SK-N-SH treated with all-trans-retinoic acid at 6 μM for 48 hours (cell line): ENCODE measurements at regions not wholly inside any gene's neighbourhood (a gene's known extent, or its start where the extent isn't known, plus 50 kb on each side); places are given as distances from the start of the nearest gene placed in this dataset.

Experiments
- ATAC-seq: fragments of 200-7000 bp; cut with Tn5 transposase; 3 replicates; pipeline ENCODE4 v1.9.1; 2020; ENCODE audit warnings: mild to moderate bottlenecking, moderate library complexity
- ARNTL ChIP-seq: fragments of 450-650 bp; formaldehyde crosslinking; IDR thresholded peaks from 2 replicates; pipeline ENCODE4 v1.5.0; 2020; ENCODE audit warnings: low read depth, mild to moderate bottlenecking, moderate library complexity, borderline replicate concordance
- BACH2 ChIP-seq: fragments of 250-450 bp; sonication (Bioruptor Pico); IDR thresholded peaks from 2 replicates; pipeline ENCODE4 v1.9.0; 2021; ENCODE audit warnings: mild to moderate bottlenecking, borderline replicate concordance
- CSDC2 ChIP-seq: fragments of 250-450 bp; sonication (Bioruptor Pico); IDR thresholded peaks from 2 replicates; pipeline ENCODE4 v1.5.0; 2020; ENCODE audit warnings: mild to moderate bottlenecking, moderate library complexity
- ESRRG ChIP-seq: fragments of 250-450 bp; sonication (Bioruptor Pico); IDR thresholded peaks from 2 replicates; pipeline ENCODE4 v1.6.1; 2021; ENCODE audit warnings: mild to moderate bottlenecking
- GLIS3 ChIP-seq: fragments of 250-450 bp; sonication (Bioruptor Pico); IDR thresholded peaks from 2 replicates; pipeline ENCODE4 v1.5.0; 2020; ENCODE audit warnings: mild to moderate bottlenecking, moderate library complexity
- ISL1 ChIP-seq: fragments of 250-450 bp; sonication (Bioruptor Pico); IDR thresholded peaks from 2 replicates; pipeline ENCODE4 v2.1.2; 2022; ENCODE audit warnings: mild to moderate bottlenecking, moderate library complexity
- OSR1 ChIP-seq: fragments of 250-450 bp; sonication (Bioruptor Pico); IDR thresholded peaks from 2 replicates; pipeline ENCODE4 v1.8.0; 2022; ENCODE audit warnings: moderate library complexity, mild to moderate bottlenecking, inconsistent platforms
- PPARA ChIP-seq: fragments of 250-450 bp; sonication (Bioruptor Pico); IDR thresholded peaks from 2 replicates; pipeline ENCODE4 v1.5.0; 2020; ENCODE audit warnings: mild to moderate bottlenecking, borderline replicate concordance
- RARB ChIP-seq: fragments of 250-450 bp; sonication (Bioruptor Pico); IDR thresholded peaks from 2 replicates; pipeline ENCODE4 v1.8.0; 2021; ENCODE audit warnings: mild to moderate bottlenecking, moderate library complexity
- SNAI2 ChIP-seq: fragments of 250-450 bp; sonication (Bioruptor Pico); IDR thresholded peaks from 2 replicates; pipeline ENCODE4 v1.5.0; 2020; ENCODE audit warnings: mild to moderate bottlenecking, moderate library complexity
- TCF4 ChIP-seq: fragments of 250-450 bp; sonication (Bioruptor Pico); IDR thresholded peaks from 2 replicates; pipeline ENCODE4 v1.8.0; 2021; ENCODE audit warnings: mild to moderate bottlenecking, moderate library complexity, borderline replicate concordance
- ZC3H10 ChIP-seq: fragments of 250-450 bp; sonication (Bioruptor Pico); IDR thresholded peaks from 2 replicates; pipeline ENCODE4 v1.5.1; 2021; ENCODE audit warnings: mild to moderate bottlenecking, moderate library complexity
- ZFP3 ChIP-seq: fragments of 250-450 bp; sonication (Bioruptor Pico); IDR thresholded peaks from 2 replicates; pipeline ENCODE4 v1.5.0; 2020; ENCODE audit warnings: mild to moderate bottlenecking, moderate library complexity
- ZFP30 ChIP-seq: fragments of 450-650 bp; formaldehyde crosslinking; IDR thresholded peaks from 2 replicates; pipeline ENCODE4 v1.5.0; 2022; ENCODE audit warnings: mild to moderate bottlenecking, moderate library complexity
- ZNF565 ChIP-seq: fragments of 450-650 bp; formaldehyde crosslinking; conservative IDR thresholded peaks from 2 replicates; pipeline ENCODE4 v1.5.0; 2020; ENCODE audit warnings: low read depth, mild to moderate bottlenecking, moderate library complexity
- ZNF70 ChIP-seq: fragments of 450-650 bp; formaldehyde crosslinking; IDR thresholded peaks from 2 replicates; pipeline ENCODE4 v1.5.0; 2020; ENCODE audit warnings: mild to moderate bottlenecking, moderate library complexity
- ZNF8 ChIP-seq: fragments of 450-650 bp; formaldehyde crosslinking; IDR thresholded peaks from 2 replicates; pipeline ENCODE4 v1.5.0; 2020; ENCODE audit warnings: mild to moderate bottlenecking, moderate library complexity
- TF ChIP-seq, protein P1 (sequence below): fragments of 250-450 bp; sonication (Bioruptor Pico); IDR thresholded peaks from 2 replicates; pipeline ENCODE4 v1.8.0; 2020; ENCODE audit warnings: mild to moderate bottlenecking, moderate library complexity, borderline replicate concordance
- TF ChIP-seq, protein P2 (sequence below): fragments of 250-450 bp; sonication (Bioruptor Pico); IDR thresholded peaks from 2 replicates; pipeline ENCODE4 v1.5.0; 2020; ENCODE audit warnings: mild to moderate bottlenecking, moderate library complexity
- TF ChIP-seq, protein P3 (sequence below): fragments of 250-450 bp; sonication (Bioruptor Pico); IDR thresholded peaks from 2 replicates; pipeline ENCODE4 v1.8.0; 2021; ENCODE audit warnings: low read depth, mild to moderate bottlenecking, moderate library complexity, borderline replicate concordance
- TF ChIP-seq, protein P4 (sequence below): fragments of 250-450 bp; sonication (Bioruptor Pico); IDR thresholded peaks from 2 replicates; pipeline ENCODE4 v1.5.1; 2020; ENCODE audit warnings: low read depth, mild to moderate bottlenecking, moderate library complexity
- TF ChIP-seq, protein P5 (sequence below): fragments of 250-450 bp; sonication (Bioruptor Pico); IDR thresholded peaks from 2 replicates; pipeline ENCODE4 v1.5.1; 2021; ENCODE audit warnings: mild to moderate bottlenecking, moderate library complexity

DNA sequence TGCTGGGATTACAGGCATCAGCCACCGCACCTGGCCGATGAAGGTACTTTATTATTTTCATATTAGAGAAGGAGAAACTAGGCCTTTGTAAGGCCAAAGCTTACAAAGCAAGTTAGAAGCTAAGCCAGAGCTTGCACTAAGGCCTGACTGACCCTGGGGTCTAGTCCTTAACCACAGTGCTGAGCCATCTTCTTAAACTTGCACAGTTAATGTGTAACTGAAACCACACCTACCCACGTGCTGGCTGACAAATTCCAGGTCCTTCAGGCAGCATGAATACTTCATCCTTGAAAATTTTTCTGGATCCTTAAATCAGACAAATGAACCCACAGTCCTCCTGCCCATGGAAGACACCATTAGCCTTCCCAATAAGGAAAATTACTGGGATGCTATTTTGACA is 880.6 kb downstream of the UQCRFS1 start:
- no peak for ATAC-seq
- TF ChIP-seq ARNTL (CRISPR knock-in tag) (no peak), ZFP30 (CRISPR knock-in tag) (no peak), ISL1 (no peak), ZFP3 (CRISPR knock-in tag) (no peak), PPARA (CRISPR knock-in tag) (no peak), SNAI2 (CRISPR knock-in tag) (no peak), GLIS3 (CRISPR knock-in tag) (no peak), RARB (CRISPR knock-in tag) (no peak), ZNF565 (CRISPR knock-in tag) (no peak), BACH2 (no peak), OSR1 (CRISPR knock-in tag) (no peak), ESRRG (CRISPR knock-in tag) (no peak), ZNF70 (CRISPR knock-in tag) (no peak), CSDC2 (CRISPR knock-in tag) (no peak)
- TF ChIP-seq, protein P1, sequence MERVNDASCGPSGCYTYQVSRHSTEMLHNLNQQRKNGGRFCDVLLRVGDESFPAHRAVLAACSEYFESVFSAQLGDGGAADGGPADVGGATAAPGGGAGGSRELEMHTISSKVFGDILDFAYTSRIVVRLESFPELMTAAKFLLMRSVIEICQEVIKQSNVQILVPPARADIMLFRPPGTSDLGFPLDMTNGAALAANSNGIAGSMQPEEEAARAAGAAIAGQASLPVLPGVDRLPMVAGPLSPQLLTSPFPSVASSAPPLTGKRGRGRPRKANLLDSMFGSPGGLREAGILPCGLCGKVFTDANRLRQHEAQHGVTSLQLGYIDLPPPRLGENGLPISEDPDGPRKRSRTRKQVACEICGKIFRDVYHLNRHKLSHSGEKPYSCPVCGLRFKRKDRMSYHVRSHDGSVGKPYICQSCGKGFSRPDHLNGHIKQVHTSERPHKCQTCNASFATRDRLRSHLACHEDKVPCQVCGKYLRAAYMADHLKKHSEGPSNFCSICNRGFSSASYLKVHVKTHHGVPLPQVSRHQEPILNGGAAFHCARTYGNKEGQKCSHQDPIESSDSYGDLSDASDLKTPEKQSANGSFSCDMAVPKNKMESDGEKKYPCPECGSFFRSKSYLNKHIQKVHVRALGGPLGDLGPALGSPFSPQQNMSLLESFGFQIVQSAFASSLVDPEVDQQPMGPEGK (CRISPR knock-in tag): no peak
- TF ChIP-seq, protein P2, sequence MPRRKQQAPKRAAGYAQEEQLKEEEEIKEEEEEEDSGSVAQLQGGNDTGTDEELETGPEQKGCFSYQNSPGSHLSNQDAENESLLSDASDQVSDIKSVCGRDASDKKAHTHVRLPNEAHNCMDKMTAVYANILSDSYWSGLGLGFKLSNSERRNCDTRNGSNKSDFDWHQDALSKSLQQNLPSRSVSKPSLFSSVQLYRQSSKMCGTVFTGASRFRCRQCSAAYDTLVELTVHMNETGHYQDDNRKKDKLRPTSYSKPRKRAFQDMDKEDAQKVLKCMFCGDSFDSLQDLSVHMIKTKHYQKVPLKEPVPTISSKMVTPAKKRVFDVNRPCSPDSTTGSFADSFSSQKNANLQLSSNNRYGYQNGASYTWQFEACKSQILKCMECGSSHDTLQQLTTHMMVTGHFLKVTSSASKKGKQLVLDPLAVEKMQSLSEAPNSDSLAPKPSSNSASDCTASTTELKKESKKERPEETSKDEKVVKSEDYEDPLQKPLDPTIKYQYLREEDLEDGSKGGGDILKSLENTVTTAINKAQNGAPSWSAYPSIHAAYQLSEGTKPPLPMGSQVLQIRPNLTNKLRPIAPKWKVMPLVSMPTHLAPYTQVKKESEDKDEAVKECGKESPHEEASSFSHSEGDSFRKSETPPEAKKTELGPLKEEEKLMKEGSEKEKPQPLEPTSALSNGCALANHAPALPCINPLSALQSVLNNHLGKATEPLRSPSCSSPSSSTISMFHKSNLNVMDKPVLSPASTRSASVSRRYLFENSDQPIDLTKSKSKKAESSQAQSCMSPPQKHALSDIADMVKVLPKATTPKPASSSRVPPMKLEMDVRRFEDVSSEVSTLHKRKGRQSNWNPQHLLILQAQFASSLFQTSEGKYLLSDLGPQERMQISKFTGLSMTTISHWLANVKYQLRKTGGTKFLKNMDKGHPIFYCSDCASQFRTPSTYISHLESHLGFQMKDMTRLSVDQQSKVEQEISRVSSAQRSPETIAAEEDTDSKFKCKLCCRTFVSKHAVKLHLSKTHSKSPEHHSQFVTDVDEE: no peak
- TF ChIP-seq, all 23 proteins: peak for 0

DNA sequence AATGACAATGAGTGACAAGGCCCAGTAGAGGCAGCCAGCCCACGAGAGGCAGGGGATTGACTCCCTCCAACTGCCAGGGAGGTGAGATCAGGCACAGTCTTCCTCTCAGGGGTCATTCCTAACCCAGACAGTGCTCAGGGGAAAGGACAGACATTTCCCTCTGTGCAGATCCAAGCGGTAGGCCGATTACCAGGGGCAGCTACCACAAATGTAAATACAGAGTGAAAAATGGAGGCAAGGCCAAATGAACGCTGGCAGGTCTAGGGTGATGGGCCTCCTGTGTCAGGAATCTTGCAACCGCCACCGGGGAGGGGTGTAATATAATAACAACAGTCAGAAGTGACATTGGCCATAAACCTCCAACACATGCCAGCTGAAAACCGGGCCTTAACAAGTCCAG is 881.4 kb downstream of the UQCRFS1 start:
- no peak for ATAC-seq
- no peak for TF ChIP-seq ZNF70 (CRISPR knock-in tag)
- TF ChIP-seq, protein P3, sequence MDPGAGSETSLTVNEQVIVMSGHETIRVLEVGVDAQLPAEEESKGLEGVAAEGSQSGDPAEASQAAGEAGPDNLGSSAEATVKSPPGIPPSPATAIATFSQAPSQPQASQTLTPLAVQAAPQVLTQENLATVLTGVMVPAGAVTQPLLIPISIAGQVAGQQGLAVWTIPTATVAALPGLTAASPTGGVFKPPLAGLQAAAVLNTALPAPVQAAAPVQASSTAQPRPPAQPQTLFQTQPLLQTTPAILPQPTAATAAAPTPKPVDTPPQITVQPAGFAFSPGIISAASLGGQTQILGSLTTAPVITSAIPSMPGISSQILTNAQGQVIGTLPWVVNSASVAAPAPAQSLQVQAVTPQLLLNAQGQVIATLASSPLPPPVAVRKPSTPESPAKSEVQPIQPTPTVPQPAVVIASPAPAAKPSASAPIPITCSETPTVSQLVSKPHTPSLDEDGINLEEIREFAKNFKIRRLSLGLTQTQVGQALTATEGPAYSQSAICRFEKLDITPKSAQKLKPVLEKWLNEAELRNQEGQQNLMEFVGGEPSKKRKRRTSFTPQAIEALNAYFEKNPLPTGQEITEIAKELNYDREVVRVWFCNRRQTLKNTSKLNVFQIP (CRISPR knock-in tag): no peak
- TF ChIP-seq, protein P4, sequence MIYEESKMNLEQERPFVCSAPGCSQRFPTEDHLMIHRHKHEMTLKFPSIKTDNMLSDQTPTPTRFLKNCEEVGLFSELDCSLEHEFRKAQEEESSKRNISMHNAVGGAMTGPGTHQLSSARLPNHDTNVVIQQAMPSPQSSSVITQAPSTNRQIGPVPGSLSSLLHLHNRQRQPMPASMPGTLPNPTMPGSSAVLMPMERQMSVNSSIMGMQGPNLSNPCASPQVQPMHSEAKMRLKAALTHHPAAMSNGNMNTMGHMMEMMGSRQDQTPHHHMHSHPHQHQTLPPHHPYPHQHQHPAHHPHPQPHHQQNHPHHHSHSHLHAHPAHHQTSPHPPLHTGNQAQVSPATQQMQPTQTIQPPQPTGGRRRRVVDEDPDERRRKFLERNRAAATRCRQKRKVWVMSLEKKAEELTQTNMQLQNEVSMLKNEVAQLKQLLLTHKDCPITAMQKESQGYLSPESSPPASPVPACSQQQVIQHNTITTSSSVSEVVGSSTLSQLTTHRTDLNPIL (CRISPR knock-in tag): no peak
- TF ChIP-seq TCF4 (CRISPR knock-in tag): no peak
- TF ChIP-seq ZNF8 (CRISPR knock-in tag): no peak
- no peak for TF ChIP-seq ISL1
- TF ChIP-seq RARB (CRISPR knock-in tag): no peak
- TF ChIP-seq, protein P2: no peak
- no peak for TF ChIP-seq PPARA (CRISPR knock-in tag)
- TF ChIP-seq, protein P5, sequence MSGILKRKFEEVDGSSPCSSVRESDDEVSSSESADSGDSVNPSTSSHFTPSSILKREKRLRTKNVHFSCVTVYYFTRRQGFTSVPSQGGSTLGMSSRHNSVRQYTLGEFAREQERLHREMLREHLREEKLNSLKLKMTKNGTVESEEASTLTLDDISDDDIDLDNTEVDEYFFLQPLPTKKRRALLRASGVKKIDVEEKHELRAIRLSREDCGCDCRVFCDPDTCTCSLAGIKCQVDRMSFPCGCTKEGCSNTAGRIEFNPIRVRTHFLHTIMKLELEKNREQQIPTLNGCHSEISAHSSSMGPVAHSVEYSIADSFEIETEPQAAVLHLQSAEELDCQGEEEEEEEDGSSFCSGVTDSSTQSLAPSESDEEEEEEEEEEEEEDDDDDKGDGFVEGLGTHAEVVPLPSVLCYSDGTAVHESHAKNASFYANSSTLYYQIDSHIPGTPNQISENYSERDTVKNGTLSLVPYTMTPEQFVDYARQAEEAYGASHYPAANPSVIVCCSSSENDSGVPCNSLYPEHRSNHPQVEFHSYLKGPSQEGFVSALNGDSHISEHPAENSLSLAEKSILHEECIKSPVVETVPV (CRISPR knock-in tag): no peak
- no peak for TF ChIP-seq ZNF565 (CRISPR knock-in tag)
- no peak for TF ChIP-seq CSDC2 (CRISPR knock-in tag)
- no peak for TF ChIP-seq GLIS3 (CRISPR knock-in tag)
- TF ChIP-seq ESRRG (CRISPR knock-in tag): no peak
- no peak for TF ChIP-seq ZFP3 (CRISPR knock-in tag)
- no peak for TF ChIP-seq OSR1 (CRISPR knock-in tag)
- no peak for TF ChIP-seq ZC3H10 (CRISPR knock-in tag)
- TF ChIP-seq ARNTL (CRISPR knock-in tag): no peak
